ENCODE measurements at regions not wholly inside any gene's neighbourhood (a gene's known extent, or its start where the extent isn't known, plus 50 kb on each side); places are given as distances from the start of the nearest gene placed in this dataset.

GRCh38 chr17:77494664-77495435 lies 354.1 kb downstream of the SEC14L1 start:
- H3K4me3 ChIP-seq (ENCODE audit: low read depth, low read length), result no peak overlapping the region

- no peak overlapping the region for H3K4me3 ChIP-seq (ENCODE audit: low read depth, low read length)
Observed at GRCh38 chr17:77495575-77495974, 354.8 kb downstream of the SEC14L1 start.

- H3K4me3 ChIP-seq (ENCODE audit: low read depth, low read length), result no peak overlapping the region
Observed at GRCh38 chr17:77496401-77496801, 355.6 kb downstream of the SEC14L1 start.

- H3K4me3 ChIP-seq (ENCODE audit: low read depth, low read length), result no peak overlapping the region
Observed at GRCh38 chr17:77496831-77497577, 356.2 kb downstream of the SEC14L1 start.

- no peak overlapping the region for H3K4me3 ChIP-seq (ENCODE audit: low read depth, low read length)
Observed at GRCh38 chr17:77497578-77497934, 356.8 kb downstream of the SEC14L1 start.

GRCh38 chr17:77498091-77498741 lies 357.4 kb downstream of the SEC14L1 start:
- no peak overlapping the region for H3K4me3 ChIP-seq (ENCODE audit: low read depth, low read length)

- H3K4me3 ChIP-seq (ENCODE audit: low read depth, low read length), result no peak overlapping the region
Observed at GRCh38 chr17:77498791-77499698, 358.3 kb downstream of the SEC14L1 start.

- no peak overlapping the region for H3K4me3 ChIP-seq (ENCODE audit: low read depth, low read length)
Observed at GRCh38 chr17:77499699-77500435, 359.1 kb downstream of the SEC14L1 start.

GRCh38 chr17:77501101-77501566 lies 360.4 kb downstream of the SEC14L1 start:
- no peak overlapping the region for H3K4me3 ChIP-seq (ENCODE audit: low read depth, low read length)

GRCh38 chr17:77501751-77502625 lies 361.2 kb downstream of the SEC14L1 start:
- H3K4me3 ChIP-seq (ENCODE audit: low read depth, low read length), result no peak overlapping the region

GRCh38 chr17:77502626-77503292 lies 362.0 kb downstream of the SEC14L1 start:
- H3K4me3 ChIP-seq (ENCODE audit: low read depth, low read length), result no peak overlapping the region

- no peak overlapping the region for H3K4me3 ChIP-seq (ENCODE audit: low read depth, low read length)
Observed at GRCh38 chr17:77503293-77503655, 362.5 kb downstream of the SEC14L1 start.

GRCh38 chr17:77503916-77504651 lies 363.3 kb downstream of the SEC14L1 start:
- H3K4me3 ChIP-seq (ENCODE audit: low read depth, low read length), result no peak overlapping the region

- H3K4me3 ChIP-seq (ENCODE audit: low read depth, low read length), result no peak overlapping the region
Observed at GRCh38 chr17:77504652-77505155, 363.9 kb downstream of the SEC14L1 start.

- no peak overlapping the region for H3K4me3 ChIP-seq (ENCODE audit: low read depth, low read length)
Observed at GRCh38 chr17:77505181-77505639, 364.4 kb downstream of the SEC14L1 start.

GRCh38 chr17:77506371-77506991 lies 365.7 kb downstream of the SEC14L1 start:
- H3K4me3 ChIP-seq (ENCODE audit: low read depth, low read length), result no peak overlapping the region
